Right lobe of liver (tissue), 4 donors: ENCODE measurements at regions not wholly inside any gene's neighbourhood (a gene's known extent, or its start where the extent isn't known, plus 50 kb on each side); places are given as distances from the start of the nearest gene placed in this dataset.

Source experiments
- POLR2A ChIP-seq: fragments of 450-650 bp; IDR thresholded peaks from one replicate; pipeline ENCODE4 v1.6.1; 2017; ENCODE audit warnings: antibody characterized with exemption, mild to moderate bottlenecking
- TF ChIP-seq, protein P1 (sequence below), 4 donors: fragments of 200-600 bp in 3 of 4; fragments of 450-650 bp in 1 of 4; IDR thresholded peaks; one replicate each; pipeline versions ENCODE4 v1.5.1 to v1.8.0; 2016 to 2022; ENCODE audit warnings: antibody characterized with exemption in 4 of 4, mild to moderate bottlenecking in 2 of 4
- donor health status: DM: no; HTN: no; CAD: no.
- donor health status: DM: no; HTN: no; CAD: no.
- donor health status: DM: no; HTN: yes; CAD: no.

DNA sequence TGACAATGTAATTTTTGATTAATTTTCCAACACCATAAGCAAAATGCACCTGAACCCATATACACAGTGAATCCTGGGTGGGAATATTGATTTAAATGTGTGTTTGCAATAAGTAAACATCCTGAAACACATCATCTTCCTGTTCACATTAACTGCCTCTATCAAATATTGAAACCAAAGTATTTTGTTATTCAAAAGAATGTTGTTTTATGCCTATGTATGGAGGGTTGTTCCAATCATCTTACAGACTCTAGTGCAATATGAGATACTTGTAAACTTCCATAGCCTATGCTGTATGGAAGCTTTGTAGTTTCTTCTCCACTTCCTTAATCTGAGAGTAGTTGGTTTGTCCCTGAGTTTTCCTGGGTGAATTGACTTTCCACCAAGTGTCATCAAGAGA is 105.4 kb upstream of the SLC7A11 start:
- TF ChIP-seq, protein P1, sequence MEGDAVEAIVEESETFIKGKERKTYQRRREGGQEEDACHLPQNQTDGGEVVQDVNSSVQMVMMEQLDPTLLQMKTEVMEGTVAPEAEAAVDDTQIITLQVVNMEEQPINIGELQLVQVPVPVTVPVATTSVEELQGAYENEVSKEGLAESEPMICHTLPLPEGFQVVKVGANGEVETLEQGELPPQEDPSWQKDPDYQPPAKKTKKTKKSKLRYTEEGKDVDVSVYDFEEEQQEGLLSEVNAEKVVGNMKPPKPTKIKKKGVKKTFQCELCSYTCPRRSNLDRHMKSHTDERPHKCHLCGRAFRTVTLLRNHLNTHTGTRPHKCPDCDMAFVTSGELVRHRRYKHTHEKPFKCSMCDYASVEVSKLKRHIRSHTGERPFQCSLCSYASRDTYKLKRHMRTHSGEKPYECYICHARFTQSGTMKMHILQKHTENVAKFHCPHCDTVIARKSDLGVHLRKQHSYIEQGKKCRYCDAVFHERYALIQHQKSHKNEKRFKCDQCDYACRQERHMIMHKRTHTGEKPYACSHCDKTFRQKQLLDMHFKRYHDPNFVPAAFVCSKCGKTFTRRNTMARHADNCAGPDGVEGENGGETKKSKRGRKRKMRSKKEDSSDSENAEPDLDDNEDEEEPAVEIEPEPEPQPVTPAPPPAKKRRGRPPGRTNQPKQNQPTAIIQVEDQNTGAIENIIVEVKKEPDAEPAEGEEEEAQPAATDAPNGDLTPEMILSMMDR (IDR thresholded peaks at IDR 0.05): no peak
- no peak for TF ChIP-seq POLR2A
